PC-3 (cell line): ENCODE measurements at regions not wholly inside any gene's neighbourhood (a gene's known extent, or its start where the extent isn't known, plus 50 kb on each side); places are given as distances from the start of the nearest gene placed in this dataset.

ENCODE experiments used
- ATAC-seq: fragments of 200-7000 bp; cut with Tn5 transposase; 2 replicates; pipeline ENCODE4 v1.9.1; 2020; ENCODE audit warnings: mild to moderate bottlenecking, moderate library complexity
- BruUV-seq: library from RNA; stranded (reverse); fragments of 400-500 nt; replicated peaks from 2 replicates; lab custom pipeline; 2021; lab: Mats Ljungman, UMichigan
- CTCF ChIA-PET: fragments of 300-600 bp; sonication (Branson Sonifier 250); formaldehyde crosslinking; loops from one replicate; lab custom pipeline; 2022; ENCODE audit warnings: antibody characterized with exemption; lab: Charles Lee
- POLR2A ChIA-PET: fragments of 300-600 bp; sonication (Branson Sonifier 250); formaldehyde crosslinking; loops from one replicate; lab custom pipeline; 2022; ENCODE audit warnings: antibody characterized with exemption; ENCODE audit not compliant: unreplicated experiment; lab: Charles Lee
- DNase-seq: peaks from one replicate; pipeline ENCODE4 v3.0.0-alpha.2; 2015
- H2AFZ ChIP-seq: fragments of 300-600 bp; sonication (generic); 2 replicates; pipeline ENCODE4 v1.6.0; 2016; ENCODE audit warnings: antibody characterized with exemption, low read length
- H3F3A ChIP-seq: fragments of 300-600 bp; sonication (generic); one replicate; pipeline ENCODE4 v1.6.0; 2017; ENCODE audit warnings: antibody characterized with exemption, low read length, control low read depth, mild to moderate bottlenecking; ENCODE audit not compliant: unreplicated experiment
- H3K27ac ChIP-seq: fragments of 300-600 bp; sonication (generic); 2 replicates; pipeline ENCODE4 v1.5.1; 2016; ENCODE audit warnings: mild to moderate bottlenecking, low read length
- H3K27me3 ChIP-seq: fragments of 300-600 bp; sonication (generic); 2 replicates; pipeline ENCODE4 v1.6.1; 2016; ENCODE audit warnings: low read length, mixed read lengths
- H3K36me3 ChIP-seq: fragments of 300-600 bp; sonication (generic); 2 replicates; pipeline ENCODE4 v1.6.1; 2016; ENCODE audit warnings: low read depth, mixed run types, low read length, mixed read lengths
- H3K4me1 ChIP-seq: fragments of 300-600 bp; sonication (generic); 2 replicates; pipeline ENCODE4 v1.5.1; 2016; ENCODE audit warnings: low read length; ENCODE audit not compliant: insufficient read depth
- H3K4me2 ChIP-seq: fragments of 300-600 bp; sonication (generic); 2 replicates; pipeline ENCODE4 v1.6.0; 2016; ENCODE audit warnings: low read length
- H3K4me3 ChIP-seq: fragments of 300-600 bp; sonication (generic); 2 replicates; pipeline ENCODE4 v1.5.1; 2016; ENCODE audit warnings: mild to moderate bottlenecking, low read length, mixed read lengths
- H3K79me2 ChIP-seq: fragments of 300-600 bp; sonication (generic); 2 replicates; pipeline ENCODE4 v1.6.1; 2017; ENCODE audit warnings: low read length, mixed read lengths
- H3K9ac ChIP-seq: fragments of 300-600 bp; sonication (generic); 2 replicates; pipeline ENCODE4 v1.6.0; 2016; ENCODE audit warnings: mild to moderate bottlenecking, low read length
- H3K9me2 ChIP-seq: fragments of 300-600 bp; sonication (generic); replicated peaks from 2 replicates; pipeline ENCODE4 v1.6.1; 2016; ENCODE audit warnings: mixed run types, low read length, mixed read lengths
- H3K9me3 ChIP-seq: fragments of 300-600 bp; sonication (generic); 2 replicates; pipeline ENCODE4 v1.6.1; 2016; ENCODE audit warnings: low read length, mixed read lengths
- H4K20me1 ChIP-seq: fragments of 300-600 bp; sonication (generic); 2 replicates; pipeline ENCODE4 v1.6.1; 2016; ENCODE audit warnings: low read length, mixed read lengths
- CTCF ChIP-seq: fragments of 300-600 bp; sonication (generic); conservative IDR thresholded peaks from 2 replicates; pipeline ENCODE4 v1.5.1; 2017; ENCODE audit warnings: antibody characterized with exemption, low read depth, mild to moderate bottlenecking, low read length
- EZH2 ChIP-seq: fragments of 300-600 bp; sonication (generic); IDR thresholded peaks from one replicate; pipeline ENCODE4 v1.6.1; 2017; ENCODE audit warnings: antibody characterized with exemption, mild to moderate bottlenecking, low read length; ENCODE audit not compliant: unreplicated experiment
- EZH2phosphoT487 ChIP-seq: fragments of 300-600 bp; sonication (generic); IDR thresholded peaks from 2 replicates; pipeline ENCODE4 v1.6.1; 2018; ENCODE audit warnings: mild to moderate bottlenecking, antibody characterized with exemption, low read length, borderline replicate concordance
- intact Hi-C: fragments of 100-400 bp; cut with micrococcal nuclease; formaldehyde crosslinking; loops from 2 replicates; pipeline ENCODE4 v1.9.0; 2023

GRCh38 chr12:89873745-89874144 lies 165.1 kb upstream of the ATP2B1 start:
- Histone ChIP-seq H3K4me3 (no peak overlapping the region), H3K9ac (no peak overlapping the region), H3F3A (no peaks in the 10 kb centered on the region), H3K9me3 (no peaks in the 10 kb centered on the region), H3K27me3 (no peaks in the 10 kb centered on the region), H3K27ac (no peak overlapping the region), H3K9me2 (no peaks in the 10 kb centered on the region), H3K4me1 (no peaks in the 10 kb centered on the region), H4K20me1 (no peaks in the 10 kb centered on the region), H3K79me2 (no peaks in the 10 kb centered on the region), H3K36me3 (no peaks in the 10 kb centered on the region), H3K4me2 (no peak overlapping the region), H2AFZ (no peak overlapping the region)
- CTCF ChIA-PET, result no interaction called here
- no peak for DNase-seq
- TF ChIP-seq EZH2phosphoT487, result no peak
- TF ChIP-seq EZH2, result no peak
- no peak for TF ChIP-seq CTCF
- BruUV-seq, result no TSS peak
- no peak for ATAC-seq
- intact Hi-C loops, result no loop called here
- POLR2A ChIA-PET, result interaction anchor here (0.5 kb wide), 1 partner anchor 1780 kb away, joined by 9 read pairs; no protein-coding TSS in a partner anchor

DNA sequence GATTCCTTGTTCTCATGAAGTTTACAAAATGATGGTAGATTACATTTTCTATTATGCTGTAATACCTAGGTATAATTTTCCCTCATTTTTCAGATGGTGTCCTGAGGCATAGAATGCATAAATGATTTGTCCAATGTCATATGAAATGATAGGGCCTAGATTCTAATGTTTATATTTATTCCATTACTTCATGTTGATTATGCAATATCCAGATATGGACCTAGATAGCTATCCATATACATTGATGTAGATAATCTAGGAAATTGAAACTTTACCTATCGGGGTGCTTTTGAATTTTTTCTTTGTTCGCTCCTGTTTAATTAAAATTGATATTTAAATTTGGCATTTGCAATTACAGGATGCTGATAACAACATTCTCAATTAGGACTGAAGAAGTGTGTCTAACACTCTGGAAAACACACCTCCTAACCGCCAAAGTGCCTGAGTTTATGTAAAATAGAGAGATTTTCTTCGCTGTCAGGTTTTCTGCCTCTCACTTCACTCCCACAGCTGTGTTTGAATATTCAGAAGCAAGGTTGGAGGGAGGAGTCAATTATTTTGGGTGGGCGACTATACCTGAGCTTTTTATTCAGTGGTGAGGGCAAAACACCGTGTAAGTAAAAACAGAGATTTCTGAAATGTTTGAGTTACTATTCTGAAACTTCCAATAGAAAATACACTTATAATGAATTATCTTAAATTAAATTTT lies 164.4 kb upstream of the ATP2B1 start:
- CTCF ChIA-PET, result no interaction called here

More for the DNA sequence above, 164.4 kb upstream of the ATP2B1 start:
- no peak overlapping the region for H3K4me3 ChIP-seq
- H3F3A ChIP-seq, result no peaks in the 10 kb centered on the region
- H3K27me3 ChIP-seq, result no peaks in the 10 kb centered on the region
- ATAC-seq (no peak), DNase-seq (no peak)
- H2AFZ ChIP-seq, result no peak overlapping the region
- H3K4me2 ChIP-seq, result no peak overlapping the region
- no peaks in the 10 kb centered on the region for H4K20me1 ChIP-seq
- H3K27ac ChIP-seq, result no peak overlapping the region
- TF ChIP-seq EZH2 (no peak), CTCF (no peak), EZH2phosphoT487 (no peak)
- no peaks in the 10 kb centered on the region for H3K9me2 ChIP-seq
- no peak overlapping the region for H3K9ac ChIP-seq
- H3K36me3 ChIP-seq, result no peaks in the 10 kb centered on the region
- POLR2A ChIA-PET, result interaction anchor here (0.5 kb wide), 1 partner anchor 1779 kb away, joined by 9 read pairs; no protein-coding TSS in a partner anchor
- no peaks in the 10 kb centered on the region for H3K4me1 ChIP-seq
- H3K79me2 ChIP-seq, result no peaks in the 10 kb centered on the region
- no TSS peak for BruUV-seq
- H3K9me3 ChIP-seq, result no peaks in the 10 kb centered on the region
- intact Hi-C loops, result no loop called here
